SK-N-SH (cell line): ENCODE measurements at regions not wholly inside any gene's neighbourhood (a gene's known extent, or its start where the extent isn't known, plus 50 kb on each side); places are given as distances from the start of the nearest gene placed in this dataset.

Experiments used
- CTCF ChIA-PET: fragments of 300-600, 350-600 bp; formaldehyde crosslinking; extraction: SDS; loops from one replicate; lab custom pipeline; 2021; lab: Yijun Ruan, JAX
- POLR2A ChIA-PET: fragments of 350-600 bp; sonication (Branson Sonifier 250); formaldehyde crosslinking; extraction: SDS; loops from one replicate; lab custom pipeline; 2020; ENCODE audit warnings: antibody characterized with exemption, inconsistent platforms; lab: Yijun Ruan, JAX
- DNase-seq: peaks from one replicate; pipeline ENCODE4 v3.0.0; 2012
- H2AFZ ChIP-seq: fragments of 200-600 bp; sonication (generic); 2 replicates; pipeline ENCODE4 v1.8.1; 2016; ENCODE audit warnings: antibody characterized with exemption, mild to moderate bottlenecking, low read depth
- H3F3A ChIP-seq: fragments of 200-600 bp; sonication (generic); replicated peaks from 2 replicates; pipeline ENCODE3; 2016; ENCODE audit warnings: antibody characterized with exemption, mild to moderate bottlenecking; ENCODE audit not compliant: insufficient read depth
- H3K27ac ChIP-seq, 2 experiments: fragments of 200-500 bp in 1 of 2; fragments of 200-600 bp in 1 of 2; sonication (Bioruptor generic) in 1 of 2; sonication (generic), shearing (Covaris generic) in 1 of 2; 2 replicates each; pipeline versions ENCODE4 v1.5.1 to v1.6.1; 2014 to 2016; ENCODE audit warnings: low read depth in 2 of 2, inconsistent platforms in 1 of 2, low read length in 1 of 2, mild to moderate bottlenecking in 1 of 2, mixed read lengths in 1 of 2
- H3K27me3 ChIP-seq: fragments of 200-600 bp; sonication (generic), shearing (Covaris generic); 2 replicates; pipeline ENCODE4 v1.6.1; 2016; ENCODE audit warnings: mixed run types; ENCODE audit not compliant: insufficient read depth
- H3K36me3 ChIP-seq, 2 experiments: fragments of 200-500 bp in 1 of 2; fragments of 200-600 bp in 1 of 2; sonication (Bioruptor generic) in 1 of 2; sonication (generic) in 1 of 2; replicated peaks in 1 of 2; 2 replicates each; pipeline versions ENCODE3 to v1.5.1; 2014 to 2016; ENCODE audit warnings: low read length in 1 of 2, mild to moderate bottlenecking in 1 of 2; ENCODE audit not compliant: insufficient read depth in 2 of 2, control insufficient read depth in 1 of 2
- H3K4me1 ChIP-seq, 2 experiments: fragments of 200-500 bp in 1 of 2; fragments of 200-600 bp in 1 of 2; sonication (Bioruptor generic) in 1 of 2; sonication (generic), shearing (Covaris generic) in 1 of 2; 2 replicates each; pipeline versions ENCODE4 v1.5.1 to v1.6.1; 2014 to 2016; ENCODE audit warnings: low read depth in 1 of 2, low read length in 1 of 2, mixed run types in 1 of 2; ENCODE audit not compliant: insufficient read depth in 2 of 2, control insufficient read depth in 1 of 2
- H3K4me2 ChIP-seq: fragments of 200-600 bp; sonication (generic), shearing (Covaris generic); 2 replicates; pipeline ENCODE4 v1.6.1; 2017; ENCODE audit warnings: mixed run types
- H3K4me3 ChIP-seq, 2 experiments: fragments of 200-500 bp in 1 of 2; fragments of 200-600 bp in 1 of 2; sonication (Bioruptor generic) in 1 of 2; sonication (generic), shearing (Covaris generic) in 1 of 2; 2 replicates each; pipeline versions ENCODE4 v1.5.1 to v1.8.1; 2014 to 2016; ENCODE audit warnings: low read depth in 2 of 2, inconsistent platforms in 1 of 2, low read length in 1 of 2, mild to moderate bottlenecking in 1 of 2, mixed read lengths in 1 of 2, moderate library complexity in 1 of 2
- H3K79me2 ChIP-seq: fragments of 200-600 bp; sonication (generic); 2 replicates; pipeline ENCODE4 v1.8.1; 2017; ENCODE audit warnings: mild to moderate bottlenecking; ENCODE audit not compliant: insufficient read depth
- H3K9ac ChIP-seq: fragments of 200-600 bp; sonication (generic); 2 replicates; pipeline ENCODE4 v1.6.1; 2017; ENCODE audit warnings: mixed run types
- H3K9me2 ChIP-seq: fragments of 200-600 bp; sonication (generic); 2 replicates; pipeline ENCODE4 v1.6.1; 2017; ENCODE audit warnings: mixed run types
- H3K9me3 ChIP-seq: fragments of 200-600 bp; sonication (generic); 2 replicates; pipeline ENCODE4 v1.6.1; 2017; ENCODE audit warnings: mixed run types, mild to moderate bottlenecking, moderate library complexity
- H4K20me1 ChIP-seq: fragments of 200-600 bp; sonication (generic); 2 replicates; pipeline ENCODE4 v1.6.1; 2017; ENCODE audit warnings: mild to moderate bottlenecking, mixed run types; ENCODE audit not compliant: insufficient read depth
- CHD2 ChIP-seq: fragments of 150-350 bp; IDR thresholded peaks from 2 replicates; pipeline ENCODE4 v1.6.1; 2018; ENCODE audit warnings: low read length; ENCODE audit not compliant: partially characterized antibody
- EZH2phosphoT487 ChIP-seq: fragments of 200-600 bp; sonication (generic); IDR thresholded peaks from 2 replicates; pipeline ENCODE4 v1.6.1; 2017; ENCODE audit warnings: low read depth, mixed run types, mild to moderate bottlenecking, antibody characterized with exemption, moderate library complexity, borderline replicate concordance
- FOSL2 ChIP-seq: IDR thresholded peaks from 2 replicates; pipeline ENCODE4 v1.4.0; 2012; ENCODE audit warnings: low read depth, mild to moderate bottlenecking, moderate library complexity, borderline replicate concordance
- GABPA ChIP-seq: IDR thresholded peaks from 2 replicates; pipeline ENCODE4 v1.4.0; 2012; ENCODE audit warnings: low read depth, mild to moderate bottlenecking
- GATA2 ChIP-seq: sonication (generic); formaldehyde crosslinking; IDR thresholded peaks from 2 replicates; pipeline ENCODE4 v1.5.0; 2020; ENCODE audit warnings: mild to moderate bottlenecking, missing genetic modification reagents
- IRF3 ChIP-seq: fragments of 150-350 bp; IDR thresholded peaks from 2 replicates; pipeline ENCODE4 v1.6.1; 2016; ENCODE audit warnings: mild to moderate bottlenecking, low read depth, low read length
- JUND ChIP-seq: IDR thresholded peaks from 2 replicates; pipeline ENCODE4 v1.4.0; 2012
- POLR2AphosphoS5 ChIP-seq: IDR thresholded peaks from 2 replicates; pipeline ENCODE4 v1.6.1; 2012; ENCODE audit warnings: low read depth, low read length
- REST ChIP-seq: IDR thresholded peaks from 2 replicates; pipeline ENCODE4 v1.6.1; 2012; ENCODE audit warnings: mild to moderate bottlenecking, low read depth, low read length, moderate library complexity
- SIN3A ChIP-seq: IDR thresholded peaks from 2 replicates; pipeline ENCODE4 v1.6.1; 2012; ENCODE audit warnings: low read depth, mild to moderate bottlenecking, low read length, moderate library complexity, borderline replicate concordance
- TAF1 ChIP-seq: IDR thresholded peaks from 2 replicates; pipeline ENCODE4 v1.6.1; 2012; ENCODE audit warnings: low read depth, mild to moderate bottlenecking, low read length, moderate library complexity, borderline replicate concordance
- TCF12 ChIP-seq: IDR thresholded peaks from 2 replicates; pipeline ENCODE4 v1.4.0; 2012
- TEAD4 ChIP-seq: IDR thresholded peaks from 2 replicates; pipeline ENCODE4 v1.4.0; 2012; ENCODE audit warnings: mild to moderate bottlenecking, borderline replicate concordance; ENCODE audit not compliant: insufficient read depth
- WGBS: methylation state at CpG from one replicate; pipeline ENCODE4 v1.1.6; 2017; ENCODE audit warnings: low lambda C conversion rate; 5-methylcytosine and 5-hydroxymethylcytosine counted together
- TF ChIP-seq, protein P1 (sequence below): fragments of 200-600 bp; sonication (generic); IDR thresholded peaks from 2 replicates; pipeline ENCODE4 v1.6.1; 2017; ENCODE audit warnings: antibody characterized with exemption, mild to moderate bottlenecking, moderate library complexity
- TF ChIP-seq, protein P2 (sequence below): IDR thresholded peaks from 2 replicates; pipeline ENCODE4; 2012
- TF ChIP-seq, protein P3 (sequence below): IDR thresholded peaks from 2 replicates; pipeline ENCODE4 v1.4.0; 2012; ENCODE audit warnings: low read depth, borderline replicate concordance

DNA sequence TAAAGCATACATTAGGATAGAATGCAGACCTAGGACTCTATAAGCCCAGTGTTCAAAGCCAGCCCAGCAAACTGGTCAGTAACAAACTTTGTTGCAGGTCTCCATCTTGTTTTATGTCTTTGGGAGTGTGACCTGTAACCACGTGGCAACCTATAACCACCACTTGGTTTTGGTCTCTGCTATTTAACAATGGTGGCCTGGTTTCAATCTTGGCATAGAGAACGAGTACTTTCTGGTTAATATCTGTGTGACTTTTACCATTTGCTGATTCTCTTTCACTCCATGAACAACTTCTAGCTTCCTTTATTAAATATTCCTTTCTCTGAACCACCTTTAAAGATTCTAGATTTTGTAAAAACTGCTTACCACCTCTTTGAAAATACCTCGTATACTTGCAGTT lies 118.5 kb downstream of the KCNS3 start:
- no peak overlapping the region for H3K27ac ChIP-seq
- CTCF ChIA-PET = interaction anchor here (1.5 kb wide), 1 partner anchor 153 kb away, joined by 3 read pairs; no protein-coding TSS in a partner anchor
- no peak for DNase-seq
- H3K9ac ChIP-seq = no peak overlapping the region
- H3K9me2 ChIP-seq = no peaks in the 10 kb centered on the region
- no peak overlapping the region for H2AFZ ChIP-seq
- no peaks in the 10 kb centered on the region for H3K79me2 ChIP-seq
- 13% methylated on average over 3 of the region's 3 CpGs for WGBS
- H3K4me3 ChIP-seq = no peak overlapping the region
- H3K36me3 ChIP-seq = no peaks in the 10 kb centered on the region
- POLR2A ChIA-PET = no interaction called here
- TF ChIP-seq, protein P1, sequence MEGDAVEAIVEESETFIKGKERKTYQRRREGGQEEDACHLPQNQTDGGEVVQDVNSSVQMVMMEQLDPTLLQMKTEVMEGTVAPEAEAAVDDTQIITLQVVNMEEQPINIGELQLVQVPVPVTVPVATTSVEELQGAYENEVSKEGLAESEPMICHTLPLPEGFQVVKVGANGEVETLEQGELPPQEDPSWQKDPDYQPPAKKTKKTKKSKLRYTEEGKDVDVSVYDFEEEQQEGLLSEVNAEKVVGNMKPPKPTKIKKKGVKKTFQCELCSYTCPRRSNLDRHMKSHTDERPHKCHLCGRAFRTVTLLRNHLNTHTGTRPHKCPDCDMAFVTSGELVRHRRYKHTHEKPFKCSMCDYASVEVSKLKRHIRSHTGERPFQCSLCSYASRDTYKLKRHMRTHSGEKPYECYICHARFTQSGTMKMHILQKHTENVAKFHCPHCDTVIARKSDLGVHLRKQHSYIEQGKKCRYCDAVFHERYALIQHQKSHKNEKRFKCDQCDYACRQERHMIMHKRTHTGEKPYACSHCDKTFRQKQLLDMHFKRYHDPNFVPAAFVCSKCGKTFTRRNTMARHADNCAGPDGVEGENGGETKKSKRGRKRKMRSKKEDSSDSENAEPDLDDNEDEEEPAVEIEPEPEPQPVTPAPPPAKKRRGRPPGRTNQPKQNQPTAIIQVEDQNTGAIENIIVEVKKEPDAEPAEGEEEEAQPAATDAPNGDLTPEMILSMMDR = no peak
- TF ChIP-seq FOSL2 = no peak
- TF ChIP-seq, all 33 proteins: peak for 0
- H3K4me2 ChIP-seq = no peak overlapping the region
- no peaks in the 10 kb centered on the region for H4K20me1 ChIP-seq
- H3K9me3 ChIP-seq = no peaks in the 10 kb centered on the region
- no peaks in the 10 kb centered on the region for H3F3A ChIP-seq
- H3K27me3 ChIP-seq = no peaks in the 10 kb centered on the region
- H3K4me1 ChIP-seq = peaks cover 0 to 2% of the 10 kb centered on the region in 2 experiments; a peak in 1 of 4 replicates

GRCh38 chr2:17995593-17995992 lies 117.1 kb downstream of the KCNS3 start:
- POLR2A ChIA-PET = no interaction called here
- WGBS = 5% methylated on average over 5 of the region's 5 CpGs
- Histone ChIP-seq H3K9me2 (no peaks in the 10 kb centered on the region), H3K27ac (no peak overlapping the region), H3K4me3 (no peak overlapping the region), H3K4me2 (no peak overlapping the region), H3K9me3 (no peaks in the 10 kb centered on the region), H3K4me1 (peaks cover 0 to 2% of the 10 kb centered on the region in 2 experiments; a peak in 1 of 4 replicates), H3K27me3 (no peaks in the 10 kb centered on the region), H4K20me1 (no peaks in the 10 kb centered on the region), H3F3A (no peaks in the 10 kb centered on the region), H3K79me2 (no peaks in the 10 kb centered on the region), H2AFZ (no peak overlapping the region), H3K36me3 (no peaks in the 10 kb centered on the region), H3K9ac (no peak overlapping the region)
- peak; percentile 38 for DNase-seq
- CTCF ChIA-PET = no interaction called here
- no peak for TF ChIP-seq TEAD4
- TF ChIP-seq GATA2 (CRISPR knock-in tag) = no peak
- TF ChIP-seq GABPA = no peak
- no peak for TF ChIP-seq CHD2
- no peak for TF ChIP-seq IRF3
- TF ChIP-seq, protein P2, sequence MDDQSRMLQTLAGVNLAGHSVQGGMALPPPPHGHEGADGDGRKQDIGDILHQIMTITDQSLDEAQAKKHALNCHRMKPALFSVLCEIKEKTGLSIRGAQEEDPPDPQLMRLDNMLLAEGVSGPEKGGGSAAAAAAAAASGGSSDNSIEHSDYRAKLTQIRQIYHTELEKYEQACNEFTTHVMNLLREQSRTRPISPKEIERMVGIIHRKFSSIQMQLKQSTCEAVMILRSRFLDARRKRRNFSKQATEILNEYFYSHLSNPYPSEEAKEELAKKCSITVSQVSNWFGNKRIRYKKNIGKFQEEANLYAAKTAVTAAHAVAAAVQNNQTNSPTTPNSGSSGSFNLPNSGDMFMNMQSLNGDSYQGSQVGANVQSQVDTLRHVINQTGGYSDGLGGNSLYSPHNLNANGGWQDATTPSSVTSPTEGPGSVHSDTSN = no peak
- no peak for TF ChIP-seq EZH2phosphoT487
- TF ChIP-seq TCF12 = no peak
- no peak for TF ChIP-seq POLR2AphosphoS5
- no peak for TF ChIP-seq TAF1
- no peak for TF ChIP-seq JUND
- TF ChIP-seq SIN3A = no peak
- TF ChIP-seq, protein P3, sequence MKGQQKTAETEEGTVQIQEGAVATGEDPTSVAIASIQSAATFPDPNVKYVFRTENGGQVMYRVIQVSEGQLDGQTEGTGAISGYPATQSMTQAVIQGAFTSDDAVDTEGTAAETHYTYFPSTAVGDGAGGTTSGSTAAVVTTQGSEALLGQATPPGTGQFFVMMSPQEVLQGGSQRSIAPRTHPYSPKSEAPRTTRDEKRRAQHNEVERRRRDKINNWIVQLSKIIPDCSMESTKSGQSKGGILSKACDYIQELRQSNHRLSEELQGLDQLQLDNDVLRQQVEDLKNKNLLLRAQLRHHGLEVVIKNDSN = no peak
- no peak for TF ChIP-seq REST
- TF ChIP-seq, protein P1 = no peak
